ENCODE measurements at regions not wholly inside any gene's neighbourhood (a gene's known extent, or its start where the extent isn't known, plus 50 kb on each side); places are given as distances from the start of the nearest gene placed in this dataset.

DNA sequence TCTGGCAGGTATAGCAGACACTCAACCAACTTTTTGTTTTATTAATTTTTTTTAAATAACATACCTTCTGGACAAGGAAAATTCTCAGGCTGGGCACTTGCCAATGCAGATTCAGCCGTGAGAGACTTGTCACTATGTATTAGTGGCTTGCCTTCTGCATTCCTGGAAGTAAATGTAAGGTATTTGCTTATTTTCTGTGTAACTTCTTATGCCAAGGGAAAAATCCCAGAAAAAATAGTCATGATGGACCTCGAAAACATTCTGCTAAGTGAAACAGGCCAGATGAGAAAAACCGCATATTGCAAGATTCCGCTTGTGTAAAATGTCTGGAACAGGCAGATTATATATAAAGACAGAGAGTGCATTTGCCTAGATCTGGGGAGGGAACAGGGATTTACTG lies 260.3 kb upstream of the DAPK1 start:
- TF ChIP-seq, protein P1, sequence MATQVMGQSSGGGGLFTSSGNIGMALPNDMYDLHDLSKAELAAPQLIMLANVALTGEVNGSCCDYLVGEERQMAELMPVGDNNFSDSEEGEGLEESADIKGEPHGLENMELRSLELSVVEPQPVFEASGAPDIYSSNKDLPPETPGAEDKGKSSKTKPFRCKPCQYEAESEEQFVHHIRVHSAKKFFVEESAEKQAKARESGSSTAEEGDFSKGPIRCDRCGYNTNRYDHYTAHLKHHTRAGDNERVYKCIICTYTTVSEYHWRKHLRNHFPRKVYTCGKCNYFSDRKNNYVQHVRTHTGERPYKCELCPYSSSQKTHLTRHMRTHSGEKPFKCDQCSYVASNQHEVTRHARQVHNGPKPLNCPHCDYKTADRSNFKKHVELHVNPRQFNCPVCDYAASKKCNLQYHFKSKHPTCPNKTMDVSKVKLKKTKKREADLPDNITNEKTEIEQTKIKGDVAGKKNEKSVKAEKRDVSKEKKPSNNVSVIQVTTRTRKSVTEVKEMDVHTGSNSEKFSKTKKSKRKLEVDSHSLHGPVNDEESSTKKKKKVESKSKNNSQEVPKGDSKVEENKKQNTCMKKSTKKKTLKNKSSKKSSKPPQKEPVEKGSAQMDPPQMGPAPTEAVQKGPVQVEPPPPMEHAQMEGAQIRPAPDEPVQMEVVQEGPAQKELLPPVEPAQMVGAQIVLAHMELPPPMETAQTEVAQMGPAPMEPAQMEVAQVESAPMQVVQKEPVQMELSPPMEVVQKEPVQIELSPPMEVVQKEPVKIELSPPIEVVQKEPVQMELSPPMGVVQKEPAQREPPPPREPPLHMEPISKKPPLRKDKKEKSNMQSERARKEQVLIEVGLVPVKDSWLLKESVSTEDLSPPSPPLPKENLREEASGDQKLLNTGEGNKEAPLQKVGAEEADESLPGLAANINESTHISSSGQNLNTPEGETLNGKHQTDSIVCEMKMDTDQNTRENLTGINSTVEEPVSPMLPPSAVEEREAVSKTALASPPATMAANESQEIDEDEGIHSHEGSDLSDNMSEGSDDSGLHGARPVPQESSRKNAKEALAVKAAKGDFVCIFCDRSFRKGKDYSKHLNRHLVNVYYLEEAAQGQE (IDR thresholded peaks at IDR 0.05; ENCODE audit: insufficient read depth in 1 of 2, low read depth in 2 of 2, low read length in 2 of 2) = no peak
- TF ChIP-seq TAF1 (IDR thresholded peaks at IDR 0.05; ENCODE audit: borderline replicate concordance, insufficient read depth, low read length) = no peak
- no peak for TF ChIP-seq POLR2AphosphoS5 (IDR thresholded peaks at IDR 0.05; ENCODE audit: low read depth, low read length)
- no peak for TF ChIP-seq FOXP2 (optimal IDR thresholded peaks at IDR 0.05; ENCODE audit: borderline replicate concordance, extremely low read depth, extremely low read length, insufficient read depth)
- no peak for TF ChIP-seq SIN3A (IDR thresholded peaks at IDR 0.05; ENCODE audit: borderline replicate concordance, insufficient read depth, low read length)

DNA sequence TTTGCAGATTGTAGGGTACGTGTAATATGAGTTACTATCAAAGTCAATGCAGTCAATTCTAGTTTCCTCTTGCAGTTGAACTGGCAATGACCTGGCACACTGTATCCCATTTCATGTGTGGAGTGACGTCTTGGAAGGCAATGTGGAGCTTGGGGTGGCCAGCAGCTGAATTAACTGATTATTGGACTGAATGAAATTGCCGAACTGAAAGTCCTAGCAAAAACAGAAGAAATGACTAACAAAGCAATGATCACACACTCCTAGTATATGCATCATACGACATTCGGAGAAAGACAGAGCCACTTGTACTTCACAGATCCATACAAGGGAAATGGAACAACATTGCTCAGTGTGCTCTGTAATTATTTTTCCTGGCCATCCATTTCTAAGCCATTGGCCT lies 259.1 kb upstream of the DAPK1 start:
- TF ChIP-seq POLR2AphosphoS5 (IDR thresholded peaks at IDR 0.05; ENCODE audit: low read depth, low read length) = no peak
- TF ChIP-seq, protein P1 (IDR thresholded peaks at IDR 0.05; ENCODE audit: insufficient read depth in 1 of 2, low read depth in 2 of 2, low read length in 2 of 2) = no peak
- no peak for TF ChIP-seq FOXP2 (optimal IDR thresholded peaks at IDR 0.05; ENCODE audit: borderline replicate concordance, extremely low read depth, extremely low read length, insufficient read depth)
- no peak for TF ChIP-seq TAF1 (IDR thresholded peaks at IDR 0.05; ENCODE audit: borderline replicate concordance, insufficient read depth, low read length)
- no peak for TF ChIP-seq SIN3A (IDR thresholded peaks at IDR 0.05; ENCODE audit: borderline replicate concordance, insufficient read depth, low read length)

- TF ChIP-seq FOXP2 (optimal IDR thresholded peaks at IDR 0.05; ENCODE audit: borderline replicate concordance, extremely low read depth, extremely low read length, insufficient read depth) = no peak
- TF ChIP-seq, protein P1 (IDR thresholded peaks at IDR 0.05; ENCODE audit: insufficient read depth in 1 of 2, low read depth in 2 of 2, low read length in 2 of 2) = no peak
- no peak for TF ChIP-seq TAF1 (IDR thresholded peaks at IDR 0.05; ENCODE audit: borderline replicate concordance, insufficient read depth, low read length)
- TF ChIP-seq POLR2AphosphoS5 (IDR thresholded peaks at IDR 0.05; ENCODE audit: low read depth, low read length) = no peak
- TF ChIP-seq SIN3A (IDR thresholded peaks at IDR 0.05; ENCODE audit: borderline replicate concordance, insufficient read depth, low read length) = no peak
Observed at GRCh38 chr9:87239312-87239711, 258.4 kb upstream of the DAPK1 start.

DNA sequence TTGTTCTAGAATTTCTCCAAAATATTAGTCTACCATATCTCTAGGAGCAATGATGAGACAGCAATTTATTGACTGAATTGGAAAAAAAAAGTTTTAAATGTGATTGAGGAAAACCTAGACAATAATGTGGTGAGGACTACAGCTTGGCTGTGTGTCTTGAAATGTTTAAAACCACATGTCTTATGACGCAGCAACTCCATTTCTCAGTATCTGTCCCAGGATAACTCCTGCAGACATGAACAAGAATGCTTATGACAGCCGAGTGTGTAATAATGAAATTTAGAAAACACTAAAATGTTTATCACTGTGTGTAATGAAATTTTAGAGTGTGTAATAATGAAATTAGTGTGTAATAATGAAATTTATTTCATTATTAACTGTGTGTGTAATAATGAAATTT lies 254.1 kb upstream of the DAPK1 start:
- no peak for TF ChIP-seq FOXP2 (optimal IDR thresholded peaks at IDR 0.05; ENCODE audit: borderline replicate concordance, extremely low read depth, extremely low read length, insufficient read depth)
- TF ChIP-seq, protein P1 (IDR thresholded peaks at IDR 0.05; ENCODE audit: insufficient read depth in 1 of 2, low read depth in 2 of 2, low read length in 2 of 2) = no peak

DNA sequence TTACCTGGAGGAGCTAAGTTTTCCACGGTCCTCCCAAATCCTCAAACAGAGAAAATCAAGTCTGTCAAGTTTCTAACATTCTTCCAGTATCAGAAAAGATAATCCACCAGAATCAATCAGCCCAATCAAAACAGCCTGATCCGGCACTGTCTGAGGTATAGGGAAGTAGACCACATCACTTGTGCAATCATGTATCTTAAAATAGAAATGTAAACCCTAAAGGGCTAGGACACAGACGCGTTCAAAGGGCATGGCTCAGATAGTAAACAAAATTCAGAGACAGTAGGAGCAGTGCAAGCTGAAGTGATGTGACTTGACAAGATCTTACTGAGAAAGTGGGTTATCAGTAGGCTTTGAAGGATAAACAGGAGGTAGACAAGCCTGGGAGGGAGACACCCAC lies 252.4 kb upstream of the DAPK1 start:
- TF ChIP-seq FOXP2 (optimal IDR thresholded peaks at IDR 0.05; ENCODE audit: borderline replicate concordance, extremely low read depth, extremely low read length, insufficient read depth) (no peak), POLR2AphosphoS5 (IDR thresholded peaks at IDR 0.05; ENCODE audit: low read depth, low read length) (no peak), SIN3A (IDR thresholded peaks at IDR 0.05; ENCODE audit: borderline replicate concordance, insufficient read depth, low read length) (no peak), TAF1 (IDR thresholded peaks at IDR 0.05; ENCODE audit: borderline replicate concordance, insufficient read depth, low read length) (no peak)
- TF ChIP-seq, protein P1 (IDR thresholded peaks at IDR 0.05; ENCODE audit: insufficient read depth in 1 of 2, low read depth in 2 of 2, low read length in 2 of 2) = no peak

Measured in PFSK-1 (cell line).